ENCODE measurements at regions not wholly inside any gene's neighbourhood (a gene's known extent, or its start where the extent isn't known, plus 50 kb on each side); places are given as distances from the start of the nearest gene placed in this dataset.

GRCh38 chr7:50954716-50955115, 172.0 kb upstream of the GRB10 start:
- no TSS peak for BruUV-seq (replicated peaks)
- H3K9me3 Mint-ChIP-seq (ENCODE audit: low read depth, unreplicated experiment): peaks cover 3% of the 10 kb centered on the region
- no peaks in the 10 kb centered on the region for H3K27me3 Mint-ChIP-seq (ENCODE audit: unreplicated experiment)
- H3K27ac Mint-ChIP-seq (ENCODE audit: unreplicated experiment): no peak overlapping the region
- H3K4me3 Mint-ChIP-seq (ENCODE audit: low read depth, unreplicated experiment): no peak overlapping the region
- intact Hi-C loops (cut with micrococcal nuclease; ENCODE audit: unreplicated experiment): no loop called here
- no peaks in the 10 kb centered on the region for H3K36me3 Mint-ChIP-seq (ENCODE audit: insufficient read depth, unreplicated experiment)
- no peak for TF ChIP-seq CTCF (IDR thresholded peaks at IDR 0.05; ENCODE audit: unreplicated experiment)
- peaks cover 36% of the 10 kb centered on the region for H3K4me1 Mint-ChIP-seq (ENCODE audit: low read depth, unreplicated experiment)
- CTCF ChIA-PET: no interaction called here
- no peak for DNase-seq

GRCh38 chr7:50954245-50954644, 171.5 kb upstream of the GRB10 start:
- Mint-ChIP-seq H3K4me3 (ENCODE audit: low read depth, unreplicated experiment) (no peak overlapping the region), H3K9me3 (ENCODE audit: low read depth, unreplicated experiment) (peaks cover 6% of the 10 kb centered on the region), H3K36me3 (ENCODE audit: insufficient read depth, unreplicated experiment) (no peaks in the 10 kb centered on the region), H3K27ac (ENCODE audit: unreplicated experiment) (peak overlapping the region; percentile 9), H3K27me3 (ENCODE audit: unreplicated experiment) (no peaks in the 10 kb centered on the region), H3K4me1 (ENCODE audit: low read depth, unreplicated experiment) (peaks cover 36% of the 10 kb centered on the region)
- intact Hi-C loops (cut with micrococcal nuclease; ENCODE audit: unreplicated experiment): no loop called here
- no peak for TF ChIP-seq CTCF (IDR thresholded peaks at IDR 0.05; ENCODE audit: unreplicated experiment)
- DNase-seq: no peak
- BruUV-seq (replicated peaks): no TSS peak
- CTCF ChIA-PET: interaction anchor here (0.6 to 1.1 kb wide), 4 partner anchors 33 to 345 kb away, joined by 3 to 8 read pairs (median 4); no protein-coding TSS in a partner anchor

GRCh38 chr7:50953820-50954219, 171.1 kb upstream of the GRB10 start:
- H3K4me1 Mint-ChIP-seq (ENCODE audit: low read depth, unreplicated experiment): peaks cover 36% of the 10 kb centered on the region
- H3K27me3 Mint-ChIP-seq (ENCODE audit: unreplicated experiment): no peaks in the 10 kb centered on the region
- intact Hi-C loops (cut with micrococcal nuclease; ENCODE audit: unreplicated experiment): no loop called here
- no peak overlapping the region for H3K4me3 Mint-ChIP-seq (ENCODE audit: low read depth, unreplicated experiment)
- BruUV-seq (replicated peaks): no TSS peak
- TF ChIP-seq CTCF (IDR thresholded peaks at IDR 0.05; ENCODE audit: unreplicated experiment): no peak
- peak; percentile 67 for DNase-seq
- CTCF ChIA-PET: interaction anchor here (0.5 to 1.1 kb wide), 6 partner anchors 33 to 345 kb away, joined by 3 to 8 read pairs (median 4); no protein-coding TSS in a partner anchor
- H3K36me3 Mint-ChIP-seq (ENCODE audit: insufficient read depth, unreplicated experiment): no peaks in the 10 kb centered on the region
- peaks cover 9% of the 10 kb centered on the region for H3K9me3 Mint-ChIP-seq (ENCODE audit: low read depth, unreplicated experiment)
- peak overlapping the region; percentile 9 for H3K27ac Mint-ChIP-seq (ENCODE audit: unreplicated experiment)

GRCh38 chr7:50953303-50953702, 170.6 kb upstream of the GRB10 start:
- BruUV-seq (replicated peaks): no TSS peak
- intact Hi-C loops (cut with micrococcal nuclease; ENCODE audit: unreplicated experiment): no loop called here
- Mint-ChIP-seq H3K27me3 (ENCODE audit: unreplicated experiment) (no peaks in the 10 kb centered on the region), H3K4me1 (ENCODE audit: low read depth, unreplicated experiment) (peaks cover 36% of the 10 kb centered on the region), H3K4me3 (ENCODE audit: low read depth, unreplicated experiment) (no peak overlapping the region), H3K27ac (ENCODE audit: unreplicated experiment) (no peak overlapping the region), H3K9me3 (ENCODE audit: low read depth, unreplicated experiment) (peaks cover 9% of the 10 kb centered on the region), H3K36me3 (ENCODE audit: insufficient read depth, unreplicated experiment) (no peaks in the 10 kb centered on the region)
- TF ChIP-seq CTCF (IDR thresholded peaks at IDR 0.05; ENCODE audit: unreplicated experiment): no peak
- CTCF ChIA-PET: interaction anchor here (0.5 to 1.1 kb wide), 3 partner anchors 32 to 222 kb away, joined by 3 to 8 read pairs (median 5); no protein-coding TSS in a partner anchor
- no peak for DNase-seq
